Cerebellar cortex (tissue), 1 donor: ENCODE measurements at regions not wholly inside any gene's neighbourhood (a gene's known extent, or its start where the extent isn't known, plus 50 kb on each side); places are given as distances from the start of the nearest gene placed in this dataset.
A peak's percentile ranks its signal among the peaks of the same experiment; 100 is the strongest.
"Not testable (repeated sequence)": the region's sequence is repeated elsewhere in the genome, so short reads cannot be mapped to it uniquely, and the experiment has no call there.

Source experiments
- DNase-seq: peaks from one replicate; pipeline ENCODE4 v3.0.0-alpha.2; 2015; ENCODE audit warnings: low spot score

DNA sequence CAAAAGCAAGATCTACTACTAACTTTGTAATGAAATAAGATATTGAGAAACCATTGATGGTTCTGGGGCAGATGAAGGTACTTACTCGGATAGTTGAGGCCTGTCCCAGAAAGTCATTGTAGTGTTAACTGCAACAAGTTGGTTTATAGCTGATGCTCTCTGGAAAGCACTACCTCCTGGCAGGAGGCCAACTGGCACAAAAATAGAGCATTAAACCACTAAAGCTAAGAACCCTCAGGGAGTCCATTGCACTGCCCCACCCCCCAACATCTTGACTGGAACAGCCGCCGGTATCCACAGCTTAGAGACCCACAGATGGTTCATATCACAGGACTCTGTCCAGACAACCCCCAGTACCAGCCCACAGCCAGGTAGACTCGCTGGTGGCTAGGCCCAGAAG lies 552.5 kb upstream of the CRIM1 start:
- no peak for DNase-seq

DNA sequence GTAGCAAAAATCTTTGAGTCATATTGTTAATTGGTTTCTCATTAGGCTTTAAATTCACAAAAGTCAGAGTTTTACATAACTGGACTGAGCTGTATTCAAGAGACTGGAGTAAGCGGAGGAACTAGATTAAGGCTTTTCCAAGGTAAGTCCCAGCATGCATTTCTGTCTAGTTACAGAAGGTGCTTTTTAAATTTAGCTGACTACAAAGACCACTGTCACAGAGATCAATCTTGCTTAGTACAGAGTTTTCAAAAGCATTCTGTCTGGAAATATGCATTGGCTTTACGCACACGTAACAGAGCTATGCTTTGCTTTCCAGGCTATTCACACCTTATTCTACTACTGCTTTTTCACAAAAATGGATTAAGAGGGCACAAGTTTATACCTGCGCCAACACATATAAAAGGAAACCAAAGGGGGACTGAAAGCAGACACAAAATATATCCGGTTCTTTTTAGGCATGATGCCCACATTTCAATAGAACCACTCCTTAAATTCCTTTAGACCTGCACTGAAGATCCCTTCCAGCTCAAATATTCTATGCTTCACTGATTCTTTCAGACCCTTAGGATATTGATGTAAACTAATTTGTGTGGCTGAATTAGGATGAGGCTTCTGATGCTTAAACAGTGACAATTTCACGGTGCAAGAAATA lies 560.7 kb upstream of the CRIM1 start:
- DNase-seq = no peak

DNA sequence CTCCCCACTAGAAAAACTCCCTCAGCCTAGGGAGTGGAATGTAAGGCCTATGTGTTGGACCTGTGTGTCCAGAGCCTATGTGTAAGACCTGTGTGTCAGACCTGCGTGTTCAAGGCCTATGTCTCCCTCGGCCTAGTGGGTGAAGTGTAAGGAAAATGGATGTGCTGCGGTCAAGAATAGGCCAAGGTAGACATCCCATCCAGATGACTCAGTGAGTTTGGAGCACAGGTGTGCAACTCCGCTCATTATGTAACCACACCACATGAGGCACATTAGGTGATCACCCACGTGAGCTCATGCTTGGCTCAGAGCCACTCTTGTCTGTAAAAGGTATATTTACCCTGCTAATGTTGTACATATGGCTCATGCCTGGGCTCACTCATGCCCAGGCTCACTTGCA lies 565.3 kb upstream of the CRIM1 start:
- no peak for DNase-seq

DNA sequence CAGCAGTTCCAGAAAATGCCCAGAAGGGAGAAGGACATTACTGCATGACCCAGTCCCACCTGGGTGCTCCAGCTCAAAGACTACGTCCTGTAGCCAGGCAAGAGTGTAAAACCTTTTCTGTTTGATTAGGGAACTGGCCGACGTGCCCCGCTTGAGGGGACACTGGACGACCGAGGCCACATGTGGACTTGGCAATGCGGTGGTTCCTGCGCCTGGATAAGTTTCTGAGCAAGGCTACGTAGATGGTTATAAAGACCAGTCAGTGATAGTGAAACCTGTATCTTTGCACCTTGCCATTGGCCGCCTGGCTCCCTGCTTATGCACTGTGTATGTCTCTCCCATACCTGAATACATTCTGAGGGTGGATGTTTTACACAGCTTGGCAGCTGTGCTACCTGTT lies 567.0 kb upstream of the CRIM1 start:
- DNase-seq = no peak

DNA sequence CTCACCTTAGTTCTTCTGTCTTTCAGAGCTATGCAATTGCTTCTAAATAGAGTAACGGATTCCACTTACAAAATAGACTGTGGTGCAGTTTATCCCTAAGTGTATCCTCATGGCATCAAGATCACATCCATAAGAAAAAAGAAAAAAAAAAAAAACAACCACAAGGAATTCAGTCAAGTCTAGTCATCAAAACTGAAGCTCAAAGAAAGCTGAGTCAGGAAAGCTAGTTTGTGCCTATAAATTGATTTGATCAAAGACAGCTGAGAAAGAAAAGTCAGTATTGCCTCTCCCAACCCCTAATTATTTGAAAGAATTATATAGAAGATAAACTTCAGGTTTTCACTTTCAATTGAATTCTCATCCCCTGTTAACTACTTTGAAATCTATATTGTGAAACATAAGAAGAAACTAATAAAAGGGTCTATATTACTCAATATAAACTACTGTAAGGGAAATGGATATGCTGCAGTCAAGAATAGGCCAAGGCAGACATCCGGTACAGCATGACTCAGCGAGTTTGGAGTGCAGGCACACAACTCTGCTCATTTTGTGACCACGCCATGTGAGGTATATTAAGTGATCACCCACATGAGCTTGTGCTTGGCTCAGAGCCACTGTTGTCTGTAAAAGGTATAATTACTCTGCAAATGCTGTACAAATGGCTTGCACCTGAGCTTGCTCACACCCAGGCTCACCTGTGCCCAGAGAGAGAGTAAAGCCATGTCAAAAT lies 568.1 kb upstream of the CRIM1 start:
- no peak for DNase-seq

DNA sequence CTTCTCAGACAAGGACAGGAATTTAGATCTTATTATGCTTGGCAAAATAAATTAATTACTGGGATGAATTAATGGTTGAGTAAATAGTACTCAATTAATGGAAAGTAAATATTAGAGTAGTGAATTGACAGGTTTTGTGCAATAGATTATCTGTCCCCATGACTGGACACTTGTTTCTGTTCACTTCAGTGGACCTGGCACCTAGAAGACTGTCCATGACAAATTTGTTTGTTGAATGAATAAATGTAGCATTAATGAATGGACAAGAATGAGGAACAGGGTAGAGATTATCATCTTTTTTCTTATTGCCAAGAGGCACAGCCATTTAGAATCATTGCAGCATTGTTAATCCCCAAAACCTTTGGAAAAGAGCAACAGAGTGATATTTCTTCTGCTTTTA lies 570.0 kb upstream of the CRIM1 start:
- DNase-seq = no peak

DNA sequence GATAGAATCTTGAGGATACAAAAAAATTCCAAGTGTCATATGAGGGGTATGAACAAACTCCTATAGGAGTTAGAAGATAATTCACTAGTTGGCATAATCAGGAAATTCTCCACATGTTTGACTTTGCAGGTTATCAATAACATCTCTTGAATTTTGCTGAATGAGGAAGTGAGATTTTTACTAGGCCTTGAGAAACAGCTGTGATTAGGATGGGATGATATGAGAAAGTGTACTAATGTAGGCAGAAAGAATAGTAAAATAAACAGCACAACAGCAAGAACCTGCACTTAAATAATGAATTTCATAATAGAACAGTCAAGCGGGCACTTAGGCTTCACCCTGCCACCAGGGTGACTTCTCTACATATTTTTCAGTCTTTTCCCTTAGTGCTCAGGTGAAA lies 570.8 kb upstream of the CRIM1 start:
- no peak for DNase-seq

DNA sequence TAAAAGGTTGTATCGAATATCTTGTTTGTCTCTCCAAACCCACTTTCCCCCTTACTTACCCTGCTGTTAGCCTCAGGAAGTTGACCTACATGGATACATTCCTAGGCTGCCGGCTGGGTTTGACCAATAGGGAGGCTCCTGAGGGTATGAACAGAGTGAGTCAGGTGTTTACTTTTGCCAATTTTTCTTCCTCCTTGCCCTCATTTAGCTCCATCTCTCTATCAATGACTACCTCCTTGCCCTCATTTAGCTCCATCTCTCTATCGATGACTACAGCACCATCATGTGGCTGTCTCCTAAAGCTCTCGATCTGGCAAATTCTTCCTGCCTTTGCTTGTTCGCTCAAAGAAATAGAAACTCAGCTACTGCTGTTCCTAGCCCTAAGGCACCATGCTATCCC lies 571.9 kb upstream of the CRIM1 start:
- DNase-seq = peak; percentile 5

DNA sequence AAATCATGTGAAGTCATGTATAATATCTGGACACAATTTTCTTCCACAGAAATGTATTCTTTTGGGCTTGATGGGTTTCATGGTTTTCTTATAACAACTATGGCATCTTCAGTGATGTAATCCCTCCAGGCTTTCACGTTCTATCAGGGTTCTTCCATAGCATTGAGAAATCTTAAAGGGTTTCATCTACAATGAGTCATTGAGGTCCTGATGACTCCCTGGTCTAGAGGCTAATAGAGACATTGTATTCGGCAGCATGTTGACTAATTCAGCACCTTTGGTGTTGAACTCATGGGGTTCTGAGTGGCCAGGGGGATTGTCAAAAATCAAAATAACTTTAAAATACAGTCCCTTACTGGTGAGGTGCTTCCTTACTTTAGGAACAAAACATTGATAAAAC lies 614.0 kb upstream of the CRIM1 start:
- DNase-seq = no peak

DNA sequence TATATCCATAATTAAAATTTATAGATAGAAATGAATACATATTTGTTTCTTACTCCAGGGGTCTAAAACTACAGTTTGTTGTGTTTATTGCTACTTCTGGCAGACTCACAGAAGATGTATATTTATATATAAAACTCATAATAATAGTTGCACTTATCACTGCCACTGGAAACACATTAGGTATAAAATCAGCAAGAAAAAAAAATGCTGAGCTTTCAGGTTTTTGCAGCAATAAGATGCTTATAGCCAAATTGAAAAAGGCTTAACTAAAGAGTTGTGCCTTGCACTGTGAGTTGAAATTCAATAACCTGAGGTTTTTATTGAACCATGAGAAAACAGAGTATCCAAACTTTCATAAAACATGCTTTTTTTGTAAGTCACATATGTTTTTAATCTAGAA lies 623.9 kb upstream of the CRIM1 start:
- no peak for DNase-seq

DNA sequence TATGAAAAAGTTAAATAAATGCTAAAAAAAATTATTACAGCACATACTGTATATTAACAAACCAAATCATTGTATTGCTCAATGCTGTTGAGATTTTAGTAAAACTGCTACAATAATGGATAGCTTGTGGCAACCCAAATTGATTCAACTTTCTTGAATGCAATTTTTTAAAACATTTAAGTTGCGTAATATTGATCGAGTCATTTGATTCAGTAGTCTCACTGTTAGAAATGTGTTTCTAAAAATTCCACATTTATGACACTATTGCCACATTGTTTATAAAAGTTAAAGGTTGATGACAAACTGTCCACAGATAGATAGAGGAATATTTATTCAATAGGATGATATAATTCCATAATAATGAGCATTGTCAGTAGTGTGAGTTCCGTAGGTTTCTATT lies 640.7 kb upstream of the CRIM1 start:
- DNase-seq = no peak

DNA sequence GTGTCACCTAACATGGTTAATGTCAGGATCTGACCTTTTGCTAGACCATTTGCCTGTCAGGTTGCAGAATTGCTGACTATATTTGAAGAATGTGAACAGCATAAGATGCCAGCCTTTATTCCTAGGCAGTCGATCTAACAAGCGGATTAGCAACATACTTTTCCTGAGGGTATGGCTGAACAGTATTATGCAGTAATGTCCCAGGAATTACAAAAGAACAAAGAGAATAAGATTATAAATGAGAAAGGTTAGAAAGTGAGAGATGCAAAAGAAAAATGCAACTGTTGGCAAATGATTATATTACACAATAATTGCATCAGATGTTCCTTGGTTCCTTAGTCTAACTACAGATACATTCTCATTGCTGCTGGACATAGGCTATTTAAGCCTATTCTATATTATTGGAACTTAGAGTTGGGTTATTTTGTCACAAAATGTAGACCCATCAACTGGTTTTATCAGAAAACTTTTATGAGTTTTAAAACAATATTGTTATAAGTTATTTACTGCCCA lies 647.1 kb upstream of the CRIM1 start:
- no peak for DNase-seq

DNA sequence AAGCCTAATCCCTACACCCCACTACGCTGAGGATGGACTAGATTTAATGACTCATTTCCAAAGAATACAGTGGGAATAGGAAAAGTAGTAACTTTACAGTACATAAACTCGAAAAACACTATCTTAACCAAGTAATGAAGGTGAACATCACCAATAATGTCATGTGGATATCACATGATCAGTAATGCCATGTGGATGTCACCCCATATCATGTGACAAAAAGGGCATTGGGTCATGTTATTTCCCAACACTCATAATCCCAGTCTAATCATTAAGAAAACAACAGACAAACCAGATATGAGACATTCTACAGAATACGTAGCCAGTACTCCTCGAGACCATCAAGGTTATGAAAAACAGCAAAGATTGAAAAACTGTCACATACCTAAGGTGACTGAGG lies 667.3 kb upstream of the CRIM1 start:
- no peak for DNase-seq

DNA sequence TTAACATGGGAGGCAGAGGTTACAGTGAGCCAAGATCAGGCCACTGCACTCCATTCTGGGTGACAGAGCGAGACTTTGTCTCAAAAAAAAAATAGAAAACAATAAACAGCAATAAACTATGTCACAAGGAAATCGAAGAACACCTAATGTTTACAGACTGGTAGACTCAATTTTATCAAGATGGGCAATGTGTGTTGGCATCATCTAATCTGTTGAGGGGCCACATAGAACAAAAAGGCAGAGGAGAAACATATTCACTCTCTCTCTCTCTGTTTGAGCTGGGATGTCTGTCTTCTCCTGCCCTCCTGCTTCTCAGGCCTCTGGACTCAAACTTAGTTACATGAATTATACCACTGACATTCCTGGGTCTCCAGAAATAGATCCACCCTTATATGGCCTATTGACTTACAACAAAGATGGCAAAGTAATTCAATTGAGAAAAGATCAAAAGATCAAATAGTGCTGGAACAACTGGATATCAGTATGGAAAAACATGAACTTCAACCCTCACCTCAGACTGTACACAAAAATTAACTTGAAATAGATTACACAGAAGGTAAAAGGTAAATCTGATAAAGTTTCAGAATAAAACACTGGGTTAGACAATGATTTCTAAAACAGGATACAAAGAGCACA lies 703.8 kb upstream of the CRIM1 start:
- DNase-seq = no peak

DNA sequence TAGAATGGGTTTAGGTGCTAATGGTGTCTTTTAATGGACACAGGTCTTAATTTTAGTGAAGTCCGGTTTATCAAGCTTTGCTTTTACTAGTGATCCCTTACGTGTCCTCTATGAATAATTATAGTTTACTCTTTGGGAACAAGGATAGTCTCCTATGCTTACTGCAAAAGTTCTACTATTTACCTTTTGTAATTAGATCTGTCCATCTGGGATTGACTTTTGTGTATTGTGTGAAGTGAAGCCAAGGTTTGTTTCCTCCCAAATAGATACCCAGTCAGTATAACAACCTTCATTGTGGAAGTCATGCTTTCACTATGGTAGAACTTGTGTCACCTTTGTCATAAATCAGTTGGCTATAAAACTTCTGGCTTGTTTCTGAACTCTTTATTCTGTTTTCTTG lies 740.9 kb upstream of the CRIM1 start:
- DNase-seq = no peak

DNA sequence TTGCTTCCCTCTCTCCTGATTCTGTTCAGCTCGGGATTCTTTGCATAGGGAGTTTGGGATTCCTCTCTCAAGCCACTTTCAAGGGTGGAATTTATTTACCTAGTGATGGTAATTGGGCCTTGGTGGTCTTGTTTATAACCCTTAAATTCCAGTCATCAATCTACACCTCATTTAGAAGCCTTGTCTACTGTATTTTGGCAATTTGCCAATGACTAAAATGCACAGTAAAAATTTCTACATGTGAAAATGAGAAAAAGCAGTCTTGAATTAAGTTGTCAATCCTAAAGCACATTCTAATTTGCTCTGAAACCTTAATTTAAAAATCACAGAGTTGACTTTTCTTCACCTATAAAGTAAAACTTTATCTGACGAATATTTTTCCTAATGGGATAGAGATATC lies 749.2 kb upstream of the CRIM1 start:
- no peak for DNase-seq

DNA sequence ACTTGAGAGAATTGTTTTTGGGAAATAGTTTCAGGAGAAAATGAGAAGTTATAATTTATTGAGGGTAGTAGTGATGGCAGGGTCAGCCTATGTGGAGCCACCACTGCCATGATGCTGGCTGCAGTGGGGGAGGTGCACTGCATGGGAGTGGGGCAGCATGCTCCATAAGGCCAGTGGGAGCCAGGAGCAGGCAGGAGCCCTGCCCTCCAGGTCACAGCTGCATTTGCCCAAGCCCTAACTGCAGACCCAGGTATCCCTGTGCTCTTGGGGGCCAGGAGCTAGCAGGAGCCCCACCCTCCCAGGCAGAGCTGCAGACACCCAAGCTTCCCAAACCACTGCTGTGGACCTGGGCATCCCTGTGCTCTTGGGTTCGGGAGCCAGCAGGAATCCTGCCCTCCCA lies 757.3 kb upstream of the CRIM1 start:
- no peak for DNase-seq

DNA sequence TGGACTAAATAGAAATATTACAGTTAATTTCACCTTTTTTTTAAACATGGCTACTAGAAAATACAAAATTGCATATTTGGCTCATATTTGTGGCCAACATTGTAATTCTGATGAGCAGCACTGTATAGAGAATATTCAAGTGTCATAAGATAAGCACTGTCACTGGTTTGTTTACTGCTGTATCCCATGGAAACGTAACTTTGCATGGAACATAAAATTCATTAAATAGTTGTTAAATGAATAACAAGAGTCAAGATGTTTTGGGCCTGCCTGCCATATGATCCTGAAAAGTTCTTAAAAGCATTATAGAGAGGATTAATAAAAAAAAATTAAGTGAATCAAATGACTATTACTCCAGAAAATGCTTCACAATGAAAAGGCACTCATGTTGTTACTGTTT lies 763.7 kb upstream of the CRIM1 start:
- no peak for DNase-seq

DNA sequence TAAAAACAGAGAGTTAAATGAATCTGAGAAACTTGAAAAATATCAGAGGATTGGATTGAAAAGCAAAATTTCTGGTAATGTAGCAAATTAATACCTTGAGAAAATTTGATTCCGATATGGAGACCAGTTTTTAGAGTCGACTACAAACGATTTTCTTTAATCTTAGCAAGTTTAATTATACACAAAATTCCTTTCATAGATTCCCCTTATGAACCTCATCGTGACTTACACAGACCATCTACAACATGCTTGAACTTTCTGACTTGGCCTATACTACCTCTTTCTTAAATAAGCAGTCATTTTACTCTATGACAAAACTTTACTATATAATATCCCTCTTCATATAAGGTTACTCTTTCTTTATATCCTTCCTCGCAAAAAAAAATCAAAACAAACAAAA lies 769.6 kb upstream of the CRIM1 start:
- DNase-seq = no peak

DNA sequence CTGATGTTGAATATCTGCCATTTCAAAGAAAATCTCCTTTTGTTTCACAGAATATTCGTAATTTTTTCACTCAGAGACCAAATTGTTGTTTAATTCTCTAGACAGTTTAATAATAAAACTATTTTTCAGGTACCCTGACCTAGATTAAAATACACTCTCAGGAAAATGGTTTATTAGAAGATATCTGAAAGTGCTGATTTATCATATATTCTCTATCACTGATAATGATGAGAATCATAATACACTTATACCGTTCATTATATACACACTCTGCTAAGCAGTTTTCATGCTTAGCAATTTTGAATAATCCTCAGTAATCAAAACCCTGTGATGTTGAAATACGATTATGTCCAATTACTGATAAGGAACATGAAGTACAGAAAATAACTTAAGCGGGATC lies 772.9 kb upstream of the CRIM1 start:
- no peak for DNase-seq

DNA sequence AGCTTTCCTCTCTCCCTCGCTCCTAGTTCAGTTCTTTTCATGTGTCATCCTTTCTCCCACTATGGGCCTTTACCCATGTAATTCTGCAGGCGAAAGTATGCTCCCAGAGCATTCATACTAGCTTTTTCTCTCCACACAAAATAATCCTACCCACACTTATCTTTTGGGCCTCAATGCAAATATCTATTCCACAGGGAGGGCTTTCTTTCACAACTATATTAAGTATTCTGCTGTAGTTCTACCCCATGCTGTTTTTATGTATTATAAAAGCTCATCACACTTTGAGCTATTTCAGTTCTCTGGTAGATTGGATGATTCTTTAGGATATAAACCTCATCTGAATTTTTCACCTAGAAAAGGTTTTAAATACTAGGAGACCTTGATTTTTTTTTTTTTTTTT lies 774.6 kb upstream of the CRIM1 start:
- no peak for DNase-seq

DNA sequence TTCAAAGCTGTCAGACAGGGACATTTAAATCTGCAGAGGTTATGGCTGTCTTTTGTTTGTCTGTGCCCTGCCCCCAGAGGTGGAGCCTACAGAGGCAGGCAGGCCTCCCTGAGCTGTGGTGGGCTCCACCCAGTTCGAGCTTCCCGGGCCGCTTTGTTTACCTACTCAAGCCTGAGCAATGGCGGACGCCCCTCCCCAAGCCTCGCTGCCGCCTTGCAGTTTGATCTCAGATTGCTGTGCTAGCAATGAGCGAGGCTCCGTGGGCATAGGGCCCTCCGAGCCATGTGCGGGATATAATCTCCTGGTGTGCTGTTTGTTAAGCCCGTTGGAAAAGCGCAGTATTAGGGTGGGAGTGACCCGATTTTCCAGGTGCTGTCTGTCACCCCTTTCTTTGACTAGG lies 787.0 kb upstream of the CRIM1 start:
- DNase-seq = not testable (repeated sequence)

DNA sequence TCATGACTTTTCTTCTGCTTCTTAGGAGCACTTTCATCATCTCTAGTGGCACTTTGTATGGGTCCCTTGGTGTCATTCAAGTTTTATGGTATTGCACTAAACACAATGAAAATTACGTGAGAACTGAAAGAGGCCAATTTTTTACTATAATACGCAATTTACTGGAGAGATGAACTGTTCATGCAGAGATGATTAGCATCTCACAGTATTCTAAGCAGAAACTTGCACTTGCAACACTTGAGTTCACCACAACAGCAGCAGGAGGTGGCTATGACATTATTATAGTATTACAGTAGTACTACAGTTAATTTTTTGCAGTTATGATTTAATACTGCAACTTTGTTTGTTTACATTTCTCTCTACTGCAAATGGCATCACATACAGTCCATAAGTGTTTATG lies 793.1 kb upstream of the CRIM1 start:
- DNase-seq = no peak

DNA sequence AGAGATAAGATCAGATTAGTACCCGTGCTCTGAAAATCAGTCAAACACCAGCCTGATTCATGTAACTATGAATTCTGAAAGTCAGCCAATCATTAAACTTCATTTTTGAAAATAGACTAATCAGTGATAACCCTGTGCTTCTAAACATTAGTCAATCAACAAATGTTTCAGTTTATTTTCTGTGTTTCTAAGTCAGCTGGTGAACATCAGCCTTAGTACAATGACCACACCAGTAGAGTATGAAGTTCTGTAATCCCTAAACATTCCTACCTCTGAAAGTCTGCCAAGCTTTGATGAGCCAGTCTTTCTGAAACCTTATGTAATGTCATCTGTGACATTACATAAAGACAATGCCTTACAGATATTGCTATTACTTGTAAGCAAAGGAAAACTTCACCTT lies 807.4 kb upstream of the CRIM1 start:
- DNase-seq = no peak
